ENCODE measurements at regions not wholly inside any gene's neighbourhood (a gene's known extent, or its start where the extent isn't known, plus 50 kb on each side); places are given as distances from the start of the nearest gene placed in this dataset.

DNA sequence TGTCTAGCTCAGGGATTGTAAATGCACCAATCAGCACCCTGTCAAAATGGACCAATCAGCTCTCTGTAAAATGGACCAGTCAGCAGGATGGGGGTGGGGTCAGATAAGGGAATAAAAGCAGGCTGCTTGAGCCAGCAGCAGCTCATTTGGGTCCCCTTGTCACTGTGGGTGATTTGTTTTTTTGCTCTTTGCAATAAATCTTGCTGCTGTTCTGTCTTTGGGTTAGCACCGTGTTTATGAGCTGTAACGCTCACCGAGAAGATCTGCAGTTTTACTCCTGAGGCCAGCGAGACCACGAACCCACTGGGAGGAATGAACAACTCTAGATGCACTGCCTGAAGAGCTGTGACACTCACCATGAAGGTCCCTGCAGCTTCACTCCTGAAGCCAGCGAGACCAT is 134.1 kb upstream of the LMNTD1 start:
- TF ChIP-seq POLR2A (IDR thresholded peaks at IDR 0.05; ENCODE audit: low read length) (no peak), GATA1 (IDR thresholded peaks at IDR 0.05; ENCODE audit: low read depth, low read length) (no peak)

Measured in erythroblast (primary cell).